ENCODE measurements at regions not wholly inside any gene's neighbourhood (a gene's known extent, or its start where the extent isn't known, plus 50 kb on each side); places are given as distances from the start of the nearest gene placed in this dataset.

DNA sequence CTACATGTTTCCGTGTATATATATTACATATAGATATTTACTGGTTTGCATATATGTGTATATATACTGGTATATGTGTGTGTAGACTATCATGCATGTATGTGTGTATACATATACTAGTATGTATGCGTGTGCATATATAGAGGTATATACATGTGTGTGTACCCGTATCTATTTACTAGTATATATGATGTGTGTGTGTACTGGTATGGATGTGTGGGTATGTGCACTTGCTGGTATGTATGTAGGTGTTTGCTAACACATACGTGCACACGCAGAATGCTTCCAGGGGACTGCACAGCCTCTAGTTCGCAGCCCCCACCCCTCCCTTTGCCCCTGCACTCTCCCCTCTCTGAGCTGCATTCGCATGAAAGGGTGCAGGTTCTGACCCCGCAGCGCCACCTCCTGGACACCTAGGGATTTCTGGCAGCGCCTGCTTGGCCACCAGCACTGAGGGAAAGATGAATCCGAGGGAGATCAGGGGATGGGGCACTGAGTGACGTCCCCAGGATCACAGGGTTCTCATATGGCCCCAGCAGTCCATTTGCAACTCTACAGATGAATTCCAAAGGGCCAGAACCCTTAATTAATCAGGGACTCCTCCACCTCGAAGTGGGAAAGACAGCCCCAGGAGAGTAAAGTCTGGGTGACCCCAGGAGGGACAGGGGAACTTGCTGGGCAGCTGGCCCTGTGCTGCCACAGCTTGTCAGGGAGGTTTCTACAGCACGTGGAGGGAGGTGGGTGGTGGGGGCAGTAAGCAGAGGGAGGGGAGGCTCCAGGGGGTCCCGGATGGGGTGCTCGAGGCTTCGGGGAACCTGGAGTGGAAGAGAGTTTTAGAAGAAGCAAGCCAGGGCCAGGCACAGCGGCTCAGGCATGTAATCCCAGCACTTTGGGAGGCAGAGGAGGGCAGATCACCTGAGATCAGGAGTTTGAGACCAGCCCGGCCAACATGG is 66.8 kb upstream of the ASAP2 start:
- in situ Hi-C loops (cut with MboI; ENCODE audit: low sequenced_read_pairs): loop anchor here (25.0 kb wide), 1 partner anchor 198 kb away; no protein-coding TSS in a partner anchor

DNA sequence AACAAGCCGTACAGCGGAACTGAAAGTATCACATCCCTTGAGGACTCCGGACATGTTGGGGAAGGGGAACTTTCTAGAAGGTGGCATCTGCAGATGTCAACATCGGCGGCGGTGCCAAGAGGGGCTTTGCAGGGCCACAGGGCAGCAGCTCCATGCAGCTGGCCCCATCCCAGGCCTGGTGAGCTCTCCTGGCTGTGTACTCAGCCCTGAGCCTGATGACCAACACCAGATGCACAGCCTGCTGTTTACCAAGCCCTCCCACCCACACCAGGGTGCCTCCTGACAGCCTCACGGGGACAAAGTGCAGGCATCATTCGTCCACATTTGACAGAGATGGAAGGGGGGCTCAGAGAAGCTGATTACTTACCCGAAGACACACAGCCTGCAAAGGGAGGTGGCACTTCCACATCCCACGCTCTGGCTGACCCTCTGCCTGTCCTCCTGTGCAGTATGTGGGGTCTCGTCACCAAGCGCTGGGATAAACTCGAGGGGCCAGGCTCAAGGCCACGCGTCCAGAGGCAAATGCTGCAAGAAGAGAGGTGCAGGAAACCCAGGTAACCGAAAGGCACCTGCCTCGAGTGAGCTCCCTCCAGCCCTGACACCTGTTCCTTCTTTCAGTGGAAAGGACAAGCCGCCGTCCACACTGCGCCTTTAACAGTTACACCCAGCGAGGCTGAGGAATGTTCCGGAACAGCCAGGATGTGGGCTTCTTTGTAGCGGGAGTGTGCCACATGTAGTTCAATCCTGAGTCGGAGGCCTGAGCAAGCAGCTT is 69.0 kb upstream of the ASAP2 start:
- in situ Hi-C loops (cut with MboI; ENCODE audit: low sequenced_read_pairs): loop anchor here (25.0 kb wide), 1 partner anchor 200 kb away; no protein-coding TSS in a partner anchor

DNA sequence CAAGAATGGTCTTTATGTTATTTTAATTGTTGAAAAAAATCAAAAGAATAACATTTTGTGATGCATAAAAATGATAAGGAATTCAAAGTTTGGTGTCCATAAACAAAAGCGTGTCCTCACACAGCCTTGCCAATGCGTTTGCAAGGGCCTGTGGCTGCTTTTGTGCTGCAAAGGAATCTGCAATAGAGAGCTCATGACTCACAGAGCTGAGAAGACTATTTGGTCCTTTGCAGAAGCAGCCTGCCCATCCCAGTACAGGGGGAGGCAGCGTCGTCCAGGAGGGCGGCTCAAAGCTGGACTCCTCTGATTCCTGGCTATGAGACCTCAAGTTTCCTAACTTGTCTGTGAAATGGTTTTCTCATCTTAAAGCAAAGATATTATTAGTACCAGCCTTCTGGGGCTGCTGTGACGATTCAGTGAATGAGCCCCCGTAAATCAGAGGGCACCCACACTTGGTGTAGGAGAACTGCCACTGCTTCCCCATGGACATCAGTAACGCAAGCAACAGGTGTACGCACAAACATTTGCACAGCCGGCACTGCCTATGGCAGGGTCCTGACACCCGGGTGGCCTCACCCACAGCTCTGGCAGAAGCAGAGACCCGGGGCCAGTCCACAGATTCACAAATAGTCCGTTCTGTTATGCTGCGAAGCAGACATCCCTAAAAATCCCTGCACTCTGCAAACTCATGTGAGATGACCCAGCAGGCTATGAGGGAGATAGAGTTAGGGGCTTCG is 70.6 kb upstream of the ASAP2 start:
- in situ Hi-C loops (cut with MboI; ENCODE audit: low sequenced_read_pairs): loop anchor here (25.0 kb wide), 1 partner anchor 201 kb away; no protein-coding TSS in a partner anchor

DNA sequence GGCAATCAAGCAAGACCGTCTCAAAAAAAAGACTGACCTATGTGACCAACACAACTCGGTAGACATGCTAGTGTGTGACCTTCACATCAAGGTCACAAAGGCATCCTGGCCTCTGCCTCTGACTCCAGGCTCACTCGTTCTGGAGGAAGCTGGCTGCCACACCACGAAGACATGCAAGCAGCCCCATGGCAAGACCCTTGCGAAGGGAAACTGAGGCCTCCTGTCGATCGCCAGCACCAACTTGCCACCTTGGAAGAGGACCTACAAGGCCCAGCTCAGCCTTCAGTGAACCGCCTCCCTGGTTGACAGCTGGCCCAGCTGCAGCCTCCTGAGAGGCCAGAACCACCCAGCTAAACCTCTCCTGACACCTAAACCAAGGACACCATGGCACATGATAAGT is 79.3 kb upstream of the ASAP2 start:
- in situ Hi-C loops (cut with MboI; ENCODE audit: low sequenced_read_pairs): loop anchor here (25.0 kb wide), 1 partner anchor 210 kb away; no protein-coding TSS in a partner anchor

DNA sequence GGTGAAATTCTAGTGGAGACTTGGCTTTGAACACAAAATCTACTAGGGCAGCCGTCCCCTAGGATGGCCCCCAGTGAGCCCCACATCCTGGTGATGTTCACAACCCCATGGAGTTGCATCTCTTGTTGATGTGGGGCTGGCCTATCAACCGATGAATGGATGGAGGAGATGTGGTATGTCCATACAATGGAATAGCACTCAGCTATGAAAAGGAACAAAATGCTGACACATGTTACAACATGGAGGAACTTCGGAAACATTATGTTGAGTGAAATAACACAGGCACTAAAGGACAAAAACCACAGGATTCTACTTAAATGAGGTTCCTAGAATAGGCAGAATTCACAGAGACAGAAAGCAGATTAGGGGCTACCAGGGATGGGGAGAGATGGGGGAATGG is 80.1 kb upstream of the ASAP2 start:
- in situ Hi-C loops (cut with MboI; ENCODE audit: low sequenced_read_pairs): loop anchor here (25.0 kb wide), 1 partner anchor 211 kb away; no protein-coding TSS in a partner anchor

DNA sequence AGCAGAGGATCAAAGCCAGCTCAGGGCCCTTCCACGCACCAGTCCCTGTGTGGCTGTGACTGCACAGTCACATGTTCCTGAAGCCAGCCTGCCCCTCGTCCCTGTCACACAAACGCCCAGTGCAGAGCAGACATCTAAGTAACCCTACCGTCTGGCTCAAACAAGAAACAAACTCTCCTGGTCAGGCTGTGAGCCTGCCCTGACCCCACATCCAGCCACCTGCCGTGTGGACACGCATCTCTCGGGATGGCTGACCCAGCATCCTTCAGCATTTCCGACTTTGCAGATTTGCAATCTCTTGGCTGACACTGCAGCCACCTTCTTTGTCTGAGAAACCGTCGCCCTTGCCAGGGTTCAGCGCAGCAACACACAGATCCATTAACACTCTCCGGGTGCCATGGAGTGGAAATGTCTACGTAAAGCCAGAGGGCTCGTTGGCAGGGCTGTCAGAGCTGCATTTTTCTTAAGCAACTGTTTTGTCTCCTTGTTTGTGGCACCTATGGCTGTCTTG is 82.3 kb upstream of the ASAP2 start:
- in situ Hi-C loops (cut with MboI; ENCODE audit: low sequenced_read_pairs): no loop called here

DNA sequence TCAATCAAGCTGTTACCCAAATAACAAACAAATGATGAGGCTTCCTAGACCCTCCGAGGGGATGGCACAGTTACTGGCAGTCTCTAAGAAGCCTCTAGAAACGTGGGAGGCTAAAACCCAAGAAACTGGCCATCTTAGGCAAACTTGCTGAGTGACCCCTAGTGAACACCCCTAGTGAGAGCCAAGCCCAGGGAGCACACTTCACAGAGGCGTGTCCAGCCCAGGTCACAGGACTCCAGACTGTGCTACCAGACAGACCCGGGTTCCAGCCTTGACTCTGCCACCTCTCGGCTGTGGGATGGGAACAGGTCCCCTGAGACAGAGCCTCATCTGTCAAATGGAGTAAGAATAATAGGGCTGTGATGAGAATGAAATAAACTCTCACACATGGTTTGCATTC is 83.5 kb upstream of the ASAP2 start:
- in situ Hi-C loops (cut with MboI; ENCODE audit: low sequenced_read_pairs): no loop called here

DNA sequence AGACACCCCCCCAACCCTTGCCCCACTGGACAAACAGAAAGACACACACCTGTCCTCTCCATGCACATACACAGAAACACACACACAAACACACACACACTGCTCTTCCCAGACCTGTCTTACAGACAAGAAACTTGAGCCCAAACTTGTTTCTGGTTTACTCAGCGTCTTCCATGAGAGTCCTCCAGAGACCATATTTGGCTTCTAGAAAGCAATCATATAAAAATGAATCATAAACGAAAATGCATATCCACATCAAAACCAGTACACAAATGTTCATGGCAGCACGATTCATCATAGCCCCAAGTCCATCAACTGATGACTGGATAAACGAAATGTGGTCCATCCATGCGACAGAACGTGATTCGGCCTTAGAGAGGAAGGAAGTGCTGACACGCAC is 84.2 kb upstream of the ASAP2 start:
- in situ Hi-C loops (cut with MboI; ENCODE audit: low sequenced_read_pairs): no loop called here

DNA sequence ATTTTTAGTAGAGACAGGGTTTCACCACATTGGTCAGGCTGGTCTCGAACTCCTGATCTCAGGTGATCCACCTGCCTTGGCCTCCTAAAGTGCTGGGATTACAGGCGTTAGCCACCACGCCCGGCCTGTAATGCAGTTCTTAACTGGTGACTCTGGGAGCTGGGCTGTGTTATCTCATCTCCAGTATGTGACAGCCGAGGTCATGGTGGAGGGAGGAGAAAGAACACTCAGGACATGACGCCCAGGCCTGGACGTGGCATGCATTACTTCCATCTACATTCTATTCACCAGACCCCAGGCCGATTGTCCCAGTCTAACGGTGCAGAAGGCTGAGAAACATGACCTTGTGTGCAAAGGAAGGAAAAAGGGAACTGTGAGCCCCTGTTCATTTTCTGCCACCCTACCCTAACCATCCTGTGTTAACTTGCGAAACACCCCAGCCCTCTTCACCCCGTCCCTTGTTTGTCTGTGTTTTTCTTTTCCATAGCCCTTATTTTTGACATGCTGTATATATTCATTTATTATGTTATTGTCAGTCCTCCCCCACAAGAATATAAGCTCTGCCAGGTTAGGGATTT is 88.1 kb upstream of the ASAP2 start:
- in situ Hi-C loops (cut with MboI; ENCODE audit: low sequenced_read_pairs): no loop called here

DNA sequence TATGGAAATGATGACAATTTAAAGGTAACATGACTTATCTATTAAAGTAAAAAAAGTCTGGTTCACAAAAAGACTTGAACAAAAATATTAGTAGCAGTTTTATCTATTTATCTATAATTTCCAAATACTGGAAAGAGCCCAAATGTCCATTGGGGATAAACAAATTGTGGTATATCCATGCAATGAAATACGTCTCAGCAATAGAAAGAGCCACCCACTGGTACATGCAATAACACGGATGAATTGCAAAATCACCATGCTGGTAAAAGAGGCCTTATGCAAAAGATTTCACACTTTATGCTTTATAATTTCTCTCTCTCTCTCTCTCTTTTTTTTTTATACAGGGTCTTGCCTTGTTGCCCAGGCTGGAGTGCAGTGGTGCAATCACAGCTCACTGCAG is 91.4 kb upstream of the ASAP2 start:
- in situ Hi-C loops (cut with MboI; ENCODE audit: low sequenced_read_pairs): no loop called here

DNA sequence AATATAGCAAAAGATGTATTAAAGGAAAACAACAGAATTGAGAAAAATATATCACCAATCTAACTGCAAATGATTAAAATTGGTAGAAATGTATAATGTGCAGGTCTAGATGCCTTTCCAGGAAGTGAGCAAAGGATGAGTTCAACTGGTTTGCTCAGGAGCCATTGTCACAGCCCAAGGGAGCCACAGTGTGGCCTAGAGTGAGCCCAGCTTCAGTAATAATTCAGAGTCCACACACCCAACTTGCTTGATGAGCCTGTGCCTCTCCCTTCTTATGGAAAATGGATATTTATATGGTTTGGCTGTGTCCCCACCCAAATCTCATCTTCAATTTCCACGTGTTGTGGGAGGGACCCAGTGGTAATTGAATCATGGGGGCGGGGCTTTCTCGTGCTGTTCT is 92.2 kb upstream of the ASAP2 start:
- in situ Hi-C loops (cut with MboI; ENCODE audit: low sequenced_read_pairs): no loop called here

DNA sequence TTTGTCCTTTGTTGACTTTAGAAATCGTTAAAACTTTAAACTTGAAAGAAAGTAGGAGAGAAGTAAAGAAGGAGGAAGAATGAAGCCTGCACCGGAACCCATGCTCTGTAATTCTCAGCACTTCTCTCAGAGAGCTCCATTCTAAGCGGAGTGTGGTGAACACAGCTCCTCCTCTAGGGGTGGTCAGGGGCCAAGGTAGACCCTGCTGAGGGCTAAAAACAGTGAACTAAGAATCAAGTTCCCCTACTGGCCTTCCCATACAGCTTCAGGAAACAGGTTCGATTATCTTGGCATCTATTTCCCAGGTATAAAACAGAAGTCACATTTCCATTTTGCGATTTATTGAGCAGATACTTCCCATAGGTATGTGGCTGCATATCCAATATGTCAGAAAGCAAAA is 92.7 kb upstream of the ASAP2 start:
- in situ Hi-C loops (cut with MboI; ENCODE audit: low sequenced_read_pairs): no loop called here

DNA sequence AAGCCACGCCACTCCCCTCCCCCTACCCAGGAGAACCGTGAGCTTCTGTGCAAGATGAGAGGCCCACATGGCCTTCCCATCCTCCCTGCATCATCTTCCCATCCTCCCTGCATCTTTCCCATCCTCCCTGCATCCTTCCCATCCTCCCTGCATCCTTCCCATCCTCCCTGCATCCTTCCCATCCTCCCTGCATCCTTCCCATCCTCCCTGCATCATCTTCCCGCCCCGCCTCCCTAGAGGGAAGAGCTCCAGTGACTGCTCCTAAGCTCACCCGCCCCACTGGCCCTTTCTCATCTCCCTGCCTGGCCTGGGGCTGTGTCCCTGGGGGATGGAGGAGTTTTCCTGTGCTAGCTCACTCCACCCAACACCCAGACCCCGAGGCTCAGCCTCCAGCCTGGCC is 93.3 kb upstream of the ASAP2 start:
- in situ Hi-C loops (cut with MboI; ENCODE audit: low sequenced_read_pairs): no loop called here

DNA sequence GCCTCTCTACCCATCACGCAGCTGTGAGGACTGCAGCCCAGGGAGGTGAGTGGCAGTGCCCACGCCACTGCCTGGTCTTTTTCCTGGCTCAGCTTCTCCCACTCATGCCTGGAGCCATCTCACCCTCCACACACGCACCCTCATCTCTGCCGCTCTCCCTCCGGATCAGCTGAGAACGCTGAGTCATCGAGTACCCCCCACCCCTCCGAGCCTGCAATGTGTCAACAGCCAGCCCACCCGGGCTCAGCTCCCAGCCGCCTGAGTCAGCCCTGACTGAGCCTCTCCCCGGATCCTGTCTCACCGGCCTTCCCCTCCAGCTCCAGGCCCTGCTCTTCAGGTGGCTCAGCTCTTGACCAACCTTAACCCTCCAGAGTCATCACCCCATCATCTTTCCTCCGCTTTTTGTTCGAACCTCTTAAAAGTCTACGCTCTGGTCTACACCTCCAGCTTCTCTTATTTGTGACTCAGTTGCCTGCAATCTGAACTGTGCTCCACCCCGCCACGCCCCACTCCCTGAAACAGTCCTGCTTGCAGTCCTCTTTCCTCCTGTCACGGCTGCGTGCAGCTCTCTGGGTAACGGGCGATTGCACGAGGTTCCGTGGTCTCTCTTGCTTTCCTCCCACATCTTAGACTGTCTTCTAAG is 94.4 kb upstream of the ASAP2 start:
- in situ Hi-C loops (cut with MboI; ENCODE audit: low sequenced_read_pairs): no loop called here

DNA sequence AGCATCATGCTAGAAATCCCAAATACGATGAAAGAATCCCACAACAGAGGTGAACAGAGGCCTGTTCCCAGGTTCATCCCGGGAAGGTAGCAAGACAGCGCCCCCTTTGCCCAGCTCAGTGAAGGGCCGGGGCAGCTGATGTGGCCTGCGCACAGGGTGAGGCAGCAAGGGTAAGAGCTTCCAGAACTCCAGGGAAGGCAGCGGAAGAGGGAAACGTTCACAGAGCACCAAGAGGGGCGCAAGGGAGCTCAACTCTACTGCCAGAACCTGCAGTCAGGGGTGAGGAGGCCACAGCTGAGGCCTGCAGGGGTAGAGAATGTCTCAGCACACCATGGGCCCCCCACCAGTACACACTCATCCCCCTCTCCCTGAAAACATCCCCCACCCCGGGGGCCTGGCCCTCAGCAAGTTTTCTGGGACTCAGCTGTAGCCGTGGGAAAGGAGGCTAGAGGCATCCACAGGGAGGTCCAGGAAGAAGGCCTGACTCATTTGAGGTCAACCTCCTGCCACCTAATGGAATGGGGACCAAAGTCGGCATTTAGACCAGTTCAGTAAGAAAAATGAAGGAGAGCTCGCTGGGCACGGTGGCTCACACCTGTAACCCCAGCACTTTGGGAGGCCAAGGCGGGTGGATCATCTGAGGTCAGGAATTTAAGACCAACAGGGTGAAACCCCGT is 95.6 kb upstream of the ASAP2 start:
- in situ Hi-C loops (cut with MboI; ENCODE audit: low sequenced_read_pairs): no loop called here

DNA sequence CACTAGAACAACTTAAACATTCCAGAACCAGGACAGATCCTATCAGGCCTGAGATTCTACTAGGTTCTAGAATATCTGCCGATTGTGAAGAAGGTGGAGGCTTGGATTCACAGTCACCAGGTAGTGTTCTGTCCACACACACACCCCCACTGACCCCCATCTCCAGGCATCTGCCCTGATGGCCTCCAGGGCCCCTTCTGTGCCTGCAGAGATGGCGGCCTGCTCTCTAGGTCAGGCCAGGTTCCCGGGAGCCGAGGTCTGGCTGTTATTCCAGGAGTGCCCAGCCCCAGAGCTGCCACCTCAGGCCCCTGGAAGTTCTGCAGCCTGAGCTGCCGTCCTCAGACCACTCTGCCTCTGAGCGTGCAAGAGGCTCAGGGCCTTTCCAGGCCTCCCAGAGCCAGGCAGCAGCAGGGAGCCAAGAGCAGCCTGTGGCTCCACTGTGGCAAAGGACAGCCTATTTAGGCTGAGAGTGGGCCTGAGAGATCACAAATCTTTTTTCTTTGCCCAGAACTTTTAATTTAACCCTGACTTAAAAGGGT is 96.2 kb upstream of the ASAP2 start:
- in situ Hi-C loops (cut with MboI; ENCODE audit: low sequenced_read_pairs): no loop called here

DNA sequence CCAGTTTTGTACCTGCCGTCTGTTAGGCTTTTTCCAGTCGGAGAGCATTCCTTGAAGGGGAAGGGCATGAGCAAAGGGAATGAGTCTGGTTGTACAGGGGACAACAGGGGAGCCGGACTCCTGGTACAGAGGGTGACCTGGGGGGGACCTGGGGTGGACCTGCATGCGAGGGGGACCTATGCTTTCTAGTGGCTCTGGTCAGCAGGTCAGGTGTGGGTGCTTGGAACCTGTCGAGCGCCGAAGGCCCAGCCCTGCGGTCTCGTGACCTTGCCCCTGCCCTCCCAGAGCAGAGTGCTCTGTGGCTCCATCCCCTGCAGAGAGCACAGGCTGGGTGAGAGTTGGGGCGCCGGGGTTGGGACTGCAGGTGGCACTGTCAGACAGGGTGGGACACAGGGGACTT is 96.7 kb upstream of the ASAP2 start:
- in situ Hi-C loops (cut with MboI; ENCODE audit: low sequenced_read_pairs): no loop called here

DNA sequence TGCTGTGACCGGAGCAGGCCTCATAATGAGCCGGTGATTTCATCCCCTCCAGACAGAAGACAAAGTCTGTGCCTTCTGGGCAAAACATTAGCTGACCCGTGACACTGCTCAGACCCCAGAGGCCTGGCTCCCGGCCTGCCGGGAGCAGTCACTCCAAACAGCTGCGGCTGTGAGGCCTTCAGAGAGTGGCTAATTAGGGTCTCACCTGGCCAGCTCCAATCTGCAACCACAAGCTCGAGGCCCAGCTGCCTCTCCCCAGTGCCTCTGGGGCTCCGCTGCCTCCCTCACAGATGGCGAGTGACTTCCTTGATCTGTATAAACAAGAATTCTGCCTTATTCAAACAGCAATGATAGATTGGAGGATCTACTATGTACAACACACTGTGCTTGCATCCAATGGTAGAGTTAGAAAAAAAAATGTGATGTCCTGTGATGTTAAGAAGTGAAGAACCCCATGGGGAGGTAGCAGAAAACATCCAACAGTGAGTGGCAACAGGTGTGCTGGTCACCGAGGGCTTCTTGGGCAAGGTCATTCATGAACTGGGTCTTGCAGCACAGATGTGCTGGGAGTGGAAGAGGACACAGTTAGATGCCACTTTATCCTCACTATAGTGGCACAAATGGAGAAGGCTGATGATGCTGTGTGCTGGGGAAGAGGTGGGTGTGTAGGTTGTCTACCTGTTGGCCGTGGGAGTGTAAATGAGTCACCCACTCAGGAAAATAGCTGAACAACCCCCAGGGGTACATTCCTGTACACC is 98.2 kb upstream of the ASAP2 start:
- in situ Hi-C loops (cut with MboI; ENCODE audit: low sequenced_read_pairs): no loop called here

All from HL-60/S4 treated with phorbol 12-myristate 13-acetate at 8.2 ng/mL for 4 days and 3 days (cell line).